WTC11 (cell line): ENCODE measurements at regions not wholly inside any gene's neighbourhood (a gene's known extent, or its start where the extent isn't known, plus 50 kb on each side); places are given as distances from the start of the nearest gene placed in this dataset.

Source experiments
- ATAC-seq: fragments of 200-7000 bp; cut with Tn5 transposase; 2 replicates; pipeline ENCODE4 v1.10.0; 2021; ENCODE audit warnings: mild to moderate bottlenecking, moderate library complexity
- CTCF ChIA-PET: fragments of 300-600 bp; sonication (Branson Sonifier 250); formaldehyde crosslinking; loops from one replicate; lab custom pipeline; 2021; ENCODE audit warnings: antibody characterized with exemption; lab: Charles Lee
- POLR2A ChIA-PET: fragments of 350-600 bp; sonication (Branson Sonifier 250); formaldehyde crosslinking; loops from one replicate; lab custom pipeline; 2021; ENCODE audit warnings: antibody characterized with exemption; lab: Charles Lee
- DNase-seq: peaks from one replicate; pipeline ENCODE4 v3.0.0; 2021; ENCODE audit warnings: low spot score
- H3K27ac Mint-ChIP-seq: 2 replicates; pipeline ENCODE4 v1.8.0; 2021; ENCODE audit warnings: mixed read lengths
- H3K27me3 Mint-ChIP-seq: 2 replicates; pipeline ENCODE4 v1.8.0; 2021; ENCODE audit warnings: low read depth, mild to moderate bottlenecking, moderate library complexity, mixed read lengths
- H3K36me3 Mint-ChIP-seq: 2 replicates; pipeline ENCODE4 v1.8.0; 2021; ENCODE audit warnings: mixed read lengths
- H3K4me1 Mint-ChIP-seq: 2 replicates; pipeline ENCODE4 v1.8.0; 2022; ENCODE audit warnings: mixed read lengths
- H3K4me3 Mint-ChIP-seq: 2 replicates; pipeline ENCODE4 v1.8.0; 2021; ENCODE audit warnings: mild to moderate bottlenecking, moderate library complexity, mixed read lengths
- H3K9me3 Mint-ChIP-seq: 2 replicates; pipeline ENCODE4 v1.8.0; 2021; ENCODE audit warnings: mixed read lengths
- ARID4B ChIP-seq: sonication (generic); formaldehyde crosslinking; IDR thresholded peaks from 2 replicates; pipeline ENCODE4 v1.8.0; 2023; ENCODE audit warnings: missing genetic modification reagents, mild to moderate bottlenecking, borderline replicate concordance
- CREB1 ChIP-seq: sonication (generic); formaldehyde crosslinking; IDR thresholded peaks from 2 replicates; pipeline ENCODE4 v1.8.0; 2023; ENCODE audit warnings: mild to moderate bottlenecking, missing genetic modification reagents
- ESRRA ChIP-seq: sonication (generic); formaldehyde crosslinking; IDR thresholded peaks from 2 replicates; pipeline ENCODE4 v1.8.1; 2022; ENCODE audit warnings: mild to moderate bottlenecking, missing genetic modification reagents, borderline replicate concordance
- FOXJ3 ChIP-seq: sonication (generic); formaldehyde crosslinking; IDR thresholded peaks from 2 replicates; pipeline ENCODE4 v1.9.0; 2021; ENCODE audit warnings: missing genetic modification reagents, mild to moderate bottlenecking, borderline replicate concordance
- FOXP1 ChIP-seq: sonication (generic); formaldehyde crosslinking; IDR thresholded peaks from 2 replicates; pipeline ENCODE4 v1.8.0; 2022; ENCODE audit warnings: missing genetic modification reagents, mild to moderate bottlenecking, moderate library complexity, borderline replicate concordance
- OVOL2 ChIP-seq: fragments of 250-450 bp; sonication (Bioruptor Pico); IDR thresholded peaks from 2 replicates; pipeline ENCODE4 v1.9.0; 2021; ENCODE audit warnings: mild to moderate bottlenecking, borderline replicate concordance
- ZBTB43 ChIP-seq: sonication (generic); formaldehyde crosslinking; IDR thresholded peaks from 2 replicates; pipeline ENCODE4 v1.8.1; 2023; ENCODE audit warnings: mild to moderate bottlenecking, missing genetic modification reagents
- ZNF121 ChIP-seq: sonication (generic); formaldehyde crosslinking; IDR thresholded peaks from 2 replicates; pipeline ENCODE4 v1.8.0; 2023; ENCODE audit warnings: missing genetic modification reagents
- ZNF138 ChIP-seq: sonication (generic); formaldehyde crosslinking; conservative IDR thresholded peaks from 2 replicates; pipeline ENCODE4 v1.8.1; 2022; ENCODE audit warnings: mild to moderate bottlenecking, moderate library complexity, missing genetic modification reagents
- ZNF232 ChIP-seq: sonication (generic); formaldehyde crosslinking; IDR thresholded peaks from 2 replicates; pipeline ENCODE4 v1.8.0; 2022; ENCODE audit warnings: mild to moderate bottlenecking, missing genetic modification reagents
- ZNF396 ChIP-seq: fragments of 250-450 bp; sonication (Bioruptor Pico); IDR thresholded peaks from 2 replicates; pipeline ENCODE4 v1.8.0; 2021; ENCODE audit warnings: mild to moderate bottlenecking, moderate library complexity, borderline replicate concordance
- ZNF512 ChIP-seq: sonication (generic); formaldehyde crosslinking; IDR thresholded peaks from 2 replicates; pipeline ENCODE4 v1.8.1; 2022; ENCODE audit warnings: missing genetic modification reagents, borderline replicate concordance
- ZSCAN18 ChIP-seq: fragments of 250-450 bp; sonication (Bioruptor Pico); IDR thresholded peaks from 2 replicates; pipeline ENCODE4 v2.1.2; 2022; ENCODE audit warnings: mild to moderate bottlenecking, moderate library complexity

GRCh38 chr10:62580396-62580795 lies 206.2 kb downstream of the ZNF365 start (continued):
- TF ChIP-seq OVOL2, result no peak
- TF ChIP-seq ARID4B, result no peak
- no peak for TF ChIP-seq ZNF396 (CRISPR knock-in tag)
- no peak for TF ChIP-seq ZNF121 (CRISPR knock-in tag)
- TF ChIP-seq, all 79 proteins: peak for 0

GRCh38 chr10:62581351-62581750 lies 207.2 kb downstream of the ZNF365 start:
- Mint-ChIP-seq H3K4me1 (no peaks in the 10 kb centered on the region), H3K36me3 (no peaks in the 10 kb centered on the region), H3K27me3 (no peaks in the 10 kb centered on the region), H3K4me3 (no peak overlapping the region), H3K9me3 (peaks cover 5% of the 10 kb centered on the region; the same call in 1 of the 2 replicates), H3K27ac (no peak overlapping the region)
- DNase-seq (no peak), ATAC-seq (no peak)
- ChIA-PET POLR2A (no interaction called here), CTCF (no interaction called here)
- no peak for TF ChIP-seq FOXJ3 (CRISPR knock-in tag)
- no peak for TF ChIP-seq ZSCAN18 (CRISPR knock-in tag)

- CTCF ChIA-PET, result no interaction called here
- Mint-ChIP-seq H3K4me3 (no peak overlapping the region), H3K9me3 (peaks cover 5% of the 10 kb centered on the region; the same call in 1 of the 2 replicates), H3K36me3 (no peaks in the 10 kb centered on the region)
- POLR2A ChIA-PET, result no interaction called here
- no peak for TF ChIP-seq ZNF138 (CRISPR knock-in tag)
- no peak for TF ChIP-seq ZBTB43 (CRISPR knock-in tag)
- TF ChIP-seq, all 79 proteins: peak for 0
- Mint-ChIP-seq H3K27ac (no peak overlapping the region), H3K27me3 (no peaks in the 10 kb centered on the region), H3K4me1 (no peaks in the 10 kb centered on the region)
- DNase-seq (no peak), ATAC-seq (no peak)
Measured at GRCh38 chr10:62582101-62582705, 208.0 kb downstream of the ZNF365 start.

- Mint-ChIP-seq H3K27ac (no peak overlapping the region), H3K9me3 (peaks cover 7% of the 10 kb centered on the region), H3K4me1 (no peaks in the 10 kb centered on the region), H3K27me3 (no peaks in the 10 kb centered on the region), H3K36me3 (no peaks in the 10 kb centered on the region), H3K4me3 (no peak overlapping the region)
- ChIA-PET CTCF (no interaction called here), POLR2A (no interaction called here)
- DNase-seq (no peak), ATAC-seq (no peak)
- TF ChIP-seq ESRRA (CRISPR knock-in tag) (no peak), ZNF121 (CRISPR knock-in tag) (no peak), ARID4B (no peak), ZNF512 (CRISPR knock-in tag) (no peak), OVOL2 (no peak), CREB1 (CRISPR knock-in tag) (no peak), FOXP1 (no peak), FOXJ3 (CRISPR knock-in tag) (no peak), ZNF232 (CRISPR knock-in tag) (no peak)
Measured at GRCh38 chr10:62582804-62583208, 208.6 kb downstream of the ZNF365 start.
